ENCODE measurements at regions not wholly inside any gene's neighbourhood (a gene's known extent, or its start where the extent isn't known, plus 50 kb on each side); places are given as distances from the start of the nearest gene placed in this dataset.
A peak's percentile ranks its signal among the peaks of the same experiment; 100 is the strongest.

- H3K4me2 ChIP-seq (ENCODE audit: insufficient read depth, low read length) = no peak overlapping the region
- no peak overlapping the region for H3K9ac ChIP-seq (replicated peaks; ENCODE audit: extremely low read depth, insufficient read depth, low read length)
- no peak overlapping the region for H3K27ac ChIP-seq (ENCODE audit: insufficient read depth, low read depth, low read length)
- no peak overlapping the region for H3K4me3 ChIP-seq (replicated peaks in 1 of 3; ENCODE audit: insufficient read depth in 1 of 3, low read depth in 1 of 3, low read length in 3 of 3)
- no peaks in the 10 kb centered on the region for H3K9me3 ChIP-seq (replicated peaks; ENCODE audit: control insufficient read depth, insufficient read depth, low read length)
- H3K9me1 ChIP-seq (replicated peaks; ENCODE audit: control insufficient read depth, extremely low read depth, insufficient read depth, low read length) = no peaks in the 10 kb centered on the region
- peak; percentile 68 for DNase-seq (ENCODE audit: low read depth, low spot score)
- peaks cover 8% of the 10 kb centered on the region for H3K4me1 ChIP-seq (ENCODE audit: control insufficient read depth, extremely low read depth, insufficient read depth, low read length)
- POLR2A ChIA-PET = no interaction called here
- no peak overlapping the region for H2AFZ ChIP-seq (ENCODE audit: low read depth, low read length)
- peak; percentile 72 for FAIRE-seq
- H3K79me2 ChIP-seq (ENCODE audit: control insufficient read depth, insufficient read depth, low read length) = no peaks in the 10 kb centered on the region
- dilution Hi-C loops (cut with MboI; ENCODE audit: extremely low pct_ligation_motif_present, low sequenced_read_pairs) (loop anchor here (25.0 kb wide), 1 partner anchor 143 kb away; no protein-coding TSS in a partner anchor), intact Hi-C loops (cut with micrococcal nuclease) (loop anchor here (10.0 kb wide), 1 partner anchor 320 kb away; no protein-coding TSS in a partner anchor)
- H3K36me3 ChIP-seq (ENCODE audit: control insufficient read depth in 2 of 2, extremely low read depth in 1 of 2, insufficient read depth in 2 of 2, low read length in 2 of 2) = no peaks in the 10 kb centered on the region
- TF ChIP-seq POLR2A (IDR thresholded peaks at IDR 0.05; ENCODE audit: low read depth, low read length) = no peak
- TF ChIP-seq CTCF (IDR thresholded peaks at IDR 0.05; ENCODE audit: extremely low read depth in 1 of 2, insufficient read depth in 1 of 2, low read depth in 1 of 2, low read length in 2 of 2) = no peak
- TF ChIP-seq GATA2 (IDR thresholded peaks at IDR 0.05; ENCODE audit: insufficient read depth, insufficient read length, low read depth, low read length) = no peak
- TF ChIP-seq MYC (IDR thresholded peaks at IDR 0.05; ENCODE audit: low read depth, low read length) = no peak
- TF ChIP-seq, protein P1, sequence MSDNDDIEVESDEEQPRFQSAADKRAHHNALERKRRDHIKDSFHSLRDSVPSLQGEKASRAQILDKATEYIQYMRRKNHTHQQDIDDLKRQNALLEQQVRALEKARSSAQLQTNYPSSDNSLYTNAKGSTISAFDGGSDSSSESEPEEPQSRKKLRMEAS (IDR thresholded peaks at IDR 0.05; ENCODE audit: insufficient read depth, insufficient read length) = no peak
- no peak for TF ChIP-seq FOS (IDR thresholded peaks at IDR 0.05; ENCODE audit: borderline replicate concordance, insufficient read depth, low read length)
- no peak for TF ChIP-seq POLR2AphosphoS5 (IDR thresholded peaks at IDR 0.05; ENCODE audit: insufficient read depth, low read depth, low read length)
- TF ChIP-seq EZH2 (IDR thresholded peaks at IDR 0.05; ENCODE audit: borderline replicate concordance, low read depth, low read length, severe bottlenecking) = no peak
- no peak for TF ChIP-seq JUN (IDR thresholded peaks at IDR 0.05; ENCODE audit: borderline replicate concordance, insufficient read depth, insufficient read length, low read depth)
- no peaks in the 10 kb centered on the region for H4K20me1 ChIP-seq (replicated peaks; ENCODE audit: control insufficient read depth, extremely low read depth, insufficient read depth, low read length)
- CTCF ChIA-PET = interaction anchor here (0.7 to 9.4 kb wide), 6 partner anchors 10 to 246 kb away, joined by 3 to 129 read pairs (median 4); partner anchors contain the start of gene TNFRSF21
- no peaks in the 10 kb centered on the region for H3K27me3 ChIP-seq (ENCODE audit: control insufficient read depth in 2 of 2, insufficient read depth in 2 of 2, low read length in 2 of 2)
- no TSS peak for BruUV-seq (replicated peaks)
Measured at GRCh38 chr6:47094241-47094925, 52.3 kb upstream of the ADGRF1 start.
